Daoy (cell line): ENCODE measurements at regions not wholly inside any gene's neighbourhood (a gene's known extent, or its start where the extent isn't known, plus 50 kb on each side); places are given as distances from the start of the nearest gene placed in this dataset.

Source experiments
- DNase-seq: peaks from one replicate; pipeline ENCODE4 v3.0.0-alpha.2; 2015; ENCODE audit warnings: low read depth

GRCh38 chr3:72375237-72376076, 472.8 kb downstream of the SHQ1 start:
- DNase-seq = no peak

GRCh38 chr3:72373139-72373538, 475.1 kb downstream of the SHQ1 start:
- no peak for DNase-seq

GRCh38 chr3:72372161-72372560, 476.1 kb downstream of the SHQ1 start:
- no peak for DNase-seq

GRCh38 chr3:72371431-72371830, 476.8 kb downstream of the SHQ1 start:
- DNase-seq = no peak

- DNase-seq = no peak
Measured at GRCh38 chr3:72370947-72371346, 477.3 kb downstream of the SHQ1 start.

- no peak for DNase-seq
Measured at GRCh38 chr3:72369681-72370080, 478.6 kb downstream of the SHQ1 start.

- no peak for DNase-seq
Measured at GRCh38 chr3:72368331-72368975, 479.8 kb downstream of the SHQ1 start.

GRCh38 chr3:72361990-72362389, 486.3 kb downstream of the SHQ1 start:
- no peak for DNase-seq

GRCh38 chr3:72359743-72360142, 488.5 kb downstream of the SHQ1 start:
- DNase-seq = no peak

GRCh38 chr3:72355168-72355567, 493.1 kb downstream of the SHQ1 start:
- DNase-seq = no peak

- no peak for DNase-seq
Measured at GRCh38 chr3:72354486-72354885, 493.8 kb downstream of the SHQ1 start.

GRCh38 chr3:72353236-72354128, 494.8 kb downstream of the SHQ1 start:
- no peak for DNase-seq

- DNase-seq = no peak
Measured at GRCh38 chr3:72352176-72352575, 496.1 kb downstream of the SHQ1 start.

GRCh38 chr3:72351536-72351935, 496.7 kb downstream of the SHQ1 start:
- no peak for DNase-seq

GRCh38 chr3:72350761-72351505, 497.3 kb downstream of the SHQ1 start:
- no peak for DNase-seq

- DNase-seq = no peak
Measured at GRCh38 chr3:72348357-72348756, 499.9 kb downstream of the SHQ1 start.

- DNase-seq = peak; percentile 91
Measured at GRCh38 chr3:72347819-72348319, 500.4 kb downstream of the SHQ1 start.

GRCh38 chr3:72346526-72346926, 501.7 kb downstream of the SHQ1 start:
- DNase-seq = peak; percentile 88

GRCh38 chr3:72345980-72346379, 502.3 kb downstream of the SHQ1 start:
- DNase-seq = no peak

GRCh38 chr3:72345237-72345878, 502.9 kb downstream of the SHQ1 start:
- peak; percentile 56 for DNase-seq

GRCh38 chr3:72344647-72345046, 503.6 kb downstream of the SHQ1 start:
- DNase-seq = peak; percentile 16
